Coronary artery (tissue), 2 donors: ENCODE measurements at regions not wholly inside any gene's neighbourhood (a gene's known extent, or its start where the extent isn't known, plus 50 kb on each side); places are given as distances from the start of the nearest gene placed in this dataset.

Source experiments
- DNase-seq: peaks from one replicate; pipeline ENCODE4 v3.0.0-alpha.2; 2017; ENCODE audit warnings: low spot score
- H3K27ac ChIP-seq, 2 donors: fragments of 200-600 bp; sonication (generic); one replicate each; pipeline ENCODE4 v1.5.1; 2016 to 2019
- H3K4me3 ChIP-seq: fragments of 200-600 bp; sonication (generic); 2 replicates; pipeline ENCODE4 v1.5.1; 2016; ENCODE audit warnings: mild to moderate bottlenecking, moderate library complexity
- CTCF ChIP-seq: fragments of 200-600 bp; sonication (generic); IDR thresholded peaks from one replicate; pipeline ENCODE4 v1.5.1; 2019; ENCODE audit warnings: antibody characterized with exemption

- Histone ChIP-seq H3K27ac (no peak overlapping the region), H3K4me3 (no peak overlapping the region)
- TF ChIP-seq CTCF, result no peak
- no peak for DNase-seq
Observed at GRCh38 chr4:52472444-52472843, 186.7 kb downstream of the USP46 start.

GRCh38 chr4:52477191-52477780, 181.8 kb downstream of the USP46 start:
- no peak overlapping the region for H3K27ac ChIP-seq

GRCh38 chr4:52483186-52483890, 175.8 kb downstream of the USP46 start:
- no peak for TF ChIP-seq CTCF
- Histone ChIP-seq H3K4me3 (no peak overlapping the region), H3K27ac (no peak overlapping the region)
- DNase-seq, result no peak

More at GRCh38 chr4:52477191-52477780, 181.8 kb downstream of the USP46 start:
- H3K4me3 ChIP-seq, result no peak overlapping the region
- DNase-seq, result no peak
- TF ChIP-seq CTCF, result no peak

- no peak for DNase-seq
- Histone ChIP-seq H3K27ac (peak overlapping the region in 1 of 2 donors; percentile 56), H3K4me3 (no peak overlapping the region)
- no peak for TF ChIP-seq CTCF
Observed at GRCh38 chr4:52507774-52508173, 151.3 kb downstream of the USP46 start.

- no peak for TF ChIP-seq CTCF
- Histone ChIP-seq H3K27ac (peak overlapping the region; percentile 27 to 71), H3K4me3 (no peak overlapping the region)
- DNase-seq, result no peak
Observed at GRCh38 chr4:52510939-52511565, 148.0 kb downstream of the USP46 start.

GRCh38 chr4:52511825-52512224, 147.3 kb downstream of the USP46 start:
- no peak for TF ChIP-seq CTCF
- peak overlapping the region; percentile 27 to 71 for H3K27ac ChIP-seq
- DNase-seq, result no peak
- no peak overlapping the region for H3K4me3 ChIP-seq
